K562 (cell line): ENCODE measurements at regions not wholly inside any gene's neighbourhood (a gene's known extent, or its start where the extent isn't known, plus 50 kb on each side); places are given as distances from the start of the nearest gene placed in this dataset.

Source experiments
- ATF4 ChIP-seq: fragments of 450-650 bp; formaldehyde crosslinking; IDR thresholded peaks from 2 replicates; pipeline ENCODE4 v1.4.0; 2022; ENCODE audit warnings: mild to moderate bottlenecking, moderate library complexity
- CHD2 ChIP-seq: IDR thresholded peaks from 2 replicates; pipeline ENCODE4 v1.6.1; 2011; ENCODE audit warnings: low read depth, low read length
- CREB3 ChIP-seq: fragments of 450-650 bp; conservative IDR thresholded peaks from 2 replicates; pipeline ENCODE4 v1.6.1; 2016; ENCODE audit warnings: missing genetic modification characterization, low read depth, mild to moderate bottlenecking, missing compliant biosample characterization, moderate library complexity
- CSDE1 ChIP-seq, 2 experiments: fragments of 450-650 bp; IDR thresholded peaks; 2 replicates each; pipeline ENCODE4 v1.6.1; 2016; ENCODE audit warnings: mild to moderate bottlenecking in 1 of 2
- FOXA3 ChIP-seq, 2 experiments: fragments of 450-650 bp in 1 of 2; sonication (generic) in 1 of 2; formaldehyde crosslinking; IDR thresholded peaks in 1 of 2; conservative IDR thresholded peaks in 1 of 2; 2 replicates each; pipeline versions ENCODE4 v1.4.0 to v1.8.0; 2020 to 2022; ENCODE audit warnings: mild to moderate bottlenecking in 2 of 2, missing genetic modification reagents in 1 of 2
- MAZ ChIP-seq, 2 experiments: fragments of 450-650 bp in 1 of 2; sonication (generic) in 1 of 2; formaldehyde crosslinking; IDR thresholded peaks in 1 of 2; conservative IDR thresholded peaks in 1 of 2; 2 replicates each; pipeline versions ENCODE4 v1.4.0 to v1.5.0; 2020; ENCODE audit warnings: mild to moderate bottlenecking in 1 of 2, missing genetic modification reagents in 1 of 2
- MLLT1 ChIP-seq, 2 experiments: fragments of 450-650 bp; IDR thresholded peaks; 2 replicates each; pipeline ENCODE4 v1.6.1; 2016
- NFE2L1 ChIP-seq: fragments of 450-650 bp; IDR thresholded peaks from 2 replicates; pipeline ENCODE4 v1.6.1; 2016; ENCODE audit warnings: missing genetic modification characterization, low read depth, mild to moderate bottlenecking, missing compliant biosample characterization, moderate library complexity, borderline replicate concordance
- NFRKB ChIP-seq: fragments of 450-650 bp; IDR thresholded peaks from 2 replicates; pipeline ENCODE4 v1.6.1; 2016; ENCODE audit warnings: low read depth
- PML ChIP-seq: IDR thresholded peaks from 2 replicates; pipeline ENCODE4 v1.6.1; 2012; ENCODE audit warnings: low read length, inconsistent platforms
- PRMT5 ChIP-seq: sonication (generic); formaldehyde crosslinking; IDR thresholded peaks from 2 replicates; pipeline ENCODE4 v1.5.0; 2020; ENCODE audit warnings: missing genetic modification reagents
- ZFP1 ChIP-seq: fragments of 450-650 bp; formaldehyde crosslinking; IDR thresholded peaks from 2 replicates; pipeline ENCODE4 v1.4.0; 2020; ENCODE audit warnings: mild to moderate bottlenecking, mixed read lengths
- ZNF197 ChIP-seq: fragments of 200-800 bp; sonication (Bioruptor generic); IDR thresholded peaks from 2 replicates; pipeline ENCODE4 v1.6.1; 2016; ENCODE audit warnings: low read depth, missing genetic modification characterization, missing compliant biosample characterization
- ZNF354B ChIP-seq: fragments of 250-450 bp; sonication (Bioruptor Pico); IDR thresholded peaks from 2 replicates; pipeline ENCODE4 v1.4.0; 2020
- ZNF561 ChIP-seq: fragments of 450-650 bp; formaldehyde crosslinking; conservative IDR thresholded peaks from 2 replicates; pipeline ENCODE4 v1.4.0; 2020; ENCODE audit warnings: mild to moderate bottlenecking, moderate library complexity
- ZNF79 ChIP-seq: fragments of 250-450 bp; sonication (Bioruptor Pico); IDR thresholded peaks from 2 replicates; pipeline ENCODE4 v1.4.0; 2020; ENCODE audit warnings: low read depth, mild to moderate bottlenecking, moderate library complexity
- TF ChIP-seq, protein P1 (sequence below): sonication (generic); formaldehyde crosslinking; IDR thresholded peaks from 2 replicates; pipeline ENCODE4 v1.8.0; 2022; ENCODE audit warnings: mild to moderate bottlenecking, missing genetic modification reagents
- TF ChIP-seq, protein P2 (sequence below): fragments of 450-650 bp; formaldehyde crosslinking; IDR thresholded peaks from 2 replicates; pipeline ENCODE4 v1.4.0; 2020; ENCODE audit warnings: mild to moderate bottlenecking, moderate library complexity

- TF ChIP-seq PML: no peak; the same call in 1 of the 2 replicates
- TF ChIP-seq ATF4 (CRISPR knock-in tag): peak; percentile 58; the same call in 1 of the 2 replicates
- no peak for TF ChIP-seq ZNF354B (CRISPR knock-in tag)
- TF ChIP-seq CHD2: peak; percentile 41; the same call in 1 of the 2 replicates
- TF ChIP-seq NFRKB: peak; percentile 85
- TF ChIP-seq CREB3 (tag): 0 out of 2 replicates have a peak, but pooled peaks have one; percentile 80
- no peak for TF ChIP-seq ZFP1 (CRISPR knock-in tag)
- no peak for TF ChIP-seq PRMT5
- peak; percentile 21; the same call in 1 of the 2 replicates for TF ChIP-seq ZNF197
- TF ChIP-seq, protein P1, sequence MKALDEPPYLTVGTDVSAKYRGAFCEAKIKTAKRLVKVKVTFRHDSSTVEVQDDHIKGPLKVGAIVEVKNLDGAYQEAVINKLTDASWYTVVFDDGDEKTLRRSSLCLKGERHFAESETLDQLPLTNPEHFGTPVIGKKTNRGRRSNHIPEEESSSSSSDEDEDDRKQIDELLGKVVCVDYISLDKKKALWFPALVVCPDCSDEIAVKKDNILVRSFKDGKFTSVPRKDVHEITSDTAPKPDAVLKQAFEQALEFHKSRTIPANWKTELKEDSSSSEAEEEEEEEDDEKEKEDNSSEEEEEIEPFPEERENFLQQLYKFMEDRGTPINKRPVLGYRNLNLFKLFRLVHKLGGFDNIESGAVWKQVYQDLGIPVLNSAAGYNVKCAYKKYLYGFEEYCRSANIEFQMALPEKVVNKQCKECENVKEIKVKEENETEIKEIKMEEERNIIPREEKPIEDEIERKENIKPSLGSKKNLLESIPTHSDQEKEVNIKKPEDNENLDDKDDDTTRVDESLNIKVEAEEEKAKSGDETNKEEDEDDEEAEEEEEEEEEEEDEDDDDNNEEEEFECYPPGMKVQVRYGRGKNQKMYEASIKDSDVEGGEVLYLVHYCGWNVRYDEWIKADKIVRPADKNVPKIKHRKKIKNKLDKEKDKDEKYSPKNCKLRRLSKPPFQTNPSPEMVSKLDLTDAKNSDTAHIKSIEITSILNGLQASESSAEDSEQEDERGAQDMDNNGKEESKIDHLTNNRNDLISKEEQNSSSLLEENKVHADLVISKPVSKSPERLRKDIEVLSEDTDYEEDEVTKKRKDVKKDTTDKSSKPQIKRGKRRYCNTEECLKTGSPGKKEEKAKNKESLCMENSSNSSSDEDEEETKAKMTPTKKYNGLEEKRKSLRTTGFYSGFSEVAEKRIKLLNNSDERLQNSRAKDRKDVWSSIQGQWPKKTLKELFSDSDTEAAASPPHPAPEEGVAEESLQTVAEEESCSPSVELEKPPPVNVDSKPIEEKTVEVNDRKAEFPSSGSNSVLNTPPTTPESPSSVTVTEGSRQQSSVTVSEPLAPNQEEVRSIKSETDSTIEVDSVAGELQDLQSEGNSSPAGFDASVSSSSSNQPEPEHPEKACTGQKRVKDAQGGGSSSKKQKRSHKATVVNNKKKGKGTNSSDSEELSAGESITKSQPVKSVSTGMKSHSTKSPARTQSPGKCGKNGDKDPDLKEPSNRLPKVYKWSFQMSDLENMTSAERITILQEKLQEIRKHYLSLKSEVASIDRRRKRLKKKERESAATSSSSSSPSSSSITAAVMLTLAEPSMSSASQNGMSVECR: peak; percentile 77
- TF ChIP-seq NFE2L1 (tag): no peak; the same call in 1 of the 2 replicates
- TF ChIP-seq, protein P2, sequence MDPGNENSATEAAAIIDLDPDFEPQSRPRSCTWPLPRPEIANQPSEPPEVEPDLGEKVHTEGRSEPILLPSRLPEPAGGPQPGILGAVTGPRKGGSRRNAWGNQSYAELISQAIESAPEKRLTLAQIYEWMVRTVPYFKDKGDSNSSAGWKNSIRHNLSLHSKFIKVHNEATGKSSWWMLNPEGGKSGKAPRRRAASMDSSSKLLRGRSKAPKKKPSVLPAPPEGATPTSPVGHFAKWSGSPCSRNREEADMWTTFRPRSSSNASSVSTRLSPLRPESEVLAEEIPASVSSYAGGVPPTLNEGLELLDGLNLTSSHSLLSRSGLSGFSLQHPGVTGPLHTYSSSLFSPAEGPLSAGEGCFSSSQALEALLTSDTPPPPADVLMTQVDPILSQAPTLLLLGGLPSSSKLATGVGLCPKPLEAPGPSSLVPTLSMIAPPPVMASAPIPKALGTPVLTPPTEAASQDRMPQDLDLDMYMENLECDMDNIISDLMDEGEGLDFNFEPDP (CRISPR knock-in tag): no peak
- TF ChIP-seq ZNF79 (CRISPR knock-in tag): 0 out of 2 replicates have a peak, but pooled peaks have one; percentile 12
- TF ChIP-seq MLLT1 (IDR thresholded peaks at IDR 0.05): peak; percentile 37 to 74; a peak in 1 of 4 replicates
- peak in 1 of 2 experiments; percentile 10; a peak in 1 of 4 replicates for TF ChIP-seq FOXA3 (CRISPR knock-in tag; conservative IDR thresholded peaks at IDR 0.05 in 1 of 2, IDR thresholded peaks at IDR 0.05 in 1 of 2)
- peak; percentile 93 to 95 for TF ChIP-seq MAZ (CRISPR knock-in tag; conservative IDR thresholded peaks at IDR 0.05 in 1 of 2, IDR thresholded peaks at IDR 0.05 in 1 of 2)
- TF ChIP-seq CSDE1 (IDR thresholded peaks at IDR 0.05): peak in 1 of 2 experiments; percentile 52; a peak in 2 of 4 replicates
- TF ChIP-seq ZNF561 (CRISPR knock-in tag): no peak
Observed at GRCh38 chr3:194255252-194256039, 95.7 kb downstream of the CPN2 start (continued).
